ENCODE measurements at regions not wholly inside any gene's neighbourhood (a gene's known extent, or its start where the extent isn't known, plus 50 kb on each side); places are given as distances from the start of the nearest gene placed in this dataset.
A peak's percentile ranks its signal among the peaks of the same experiment; 100 is the strongest.

- no peak overlapping the region for H3K27ac ChIP-seq
- no peak for DNase-seq (ENCODE audit: low read depth, low spot score)
These were observed 127.2 kb upstream of the SLIT2 start for GRCh38 chr4:20124317-20125026.

- no peak for DNase-seq (ENCODE audit: low read depth, low spot score)
- no peak overlapping the region for H3K27ac ChIP-seq
These were observed 129.3 kb upstream of the SLIT2 start for GRCh38 chr4:20122198-20122988.

GRCh38 chr4:20119141-20119540 lies 132.6 kb upstream of the SLIT2 start:
- no peak for DNase-seq (ENCODE audit: low read depth, low spot score)
- H3K27ac ChIP-seq: no peak overlapping the region

- DNase-seq (ENCODE audit: low read depth, low spot score): no peak
- no peak overlapping the region for H3K27ac ChIP-seq
These were observed 142.3 kb upstream of the SLIT2 start for GRCh38 chr4:20109391-20109790.

DNA sequence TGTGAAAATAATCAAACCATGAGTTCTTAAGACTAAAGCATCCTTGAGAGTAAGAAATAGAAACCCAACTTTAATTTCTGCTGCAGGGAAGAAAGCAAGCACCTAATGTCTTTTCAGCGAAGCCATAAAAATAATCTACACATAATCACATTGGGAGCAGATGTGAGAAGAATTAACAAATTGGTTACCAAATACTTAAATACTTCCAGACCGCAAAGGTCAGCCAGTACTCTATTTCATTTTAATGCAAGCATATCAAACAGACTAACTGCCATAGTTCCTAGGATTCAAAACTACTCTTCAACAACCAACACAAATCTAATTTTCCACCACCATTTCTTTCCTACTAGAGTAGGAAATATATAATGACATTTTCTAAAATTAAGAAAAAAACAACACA lies 144.8 kb upstream of the SLIT2 start:
- H3K27ac ChIP-seq: no peak overlapping the region
- DNase-seq (ENCODE audit: low read depth, low spot score): no peak

DNA sequence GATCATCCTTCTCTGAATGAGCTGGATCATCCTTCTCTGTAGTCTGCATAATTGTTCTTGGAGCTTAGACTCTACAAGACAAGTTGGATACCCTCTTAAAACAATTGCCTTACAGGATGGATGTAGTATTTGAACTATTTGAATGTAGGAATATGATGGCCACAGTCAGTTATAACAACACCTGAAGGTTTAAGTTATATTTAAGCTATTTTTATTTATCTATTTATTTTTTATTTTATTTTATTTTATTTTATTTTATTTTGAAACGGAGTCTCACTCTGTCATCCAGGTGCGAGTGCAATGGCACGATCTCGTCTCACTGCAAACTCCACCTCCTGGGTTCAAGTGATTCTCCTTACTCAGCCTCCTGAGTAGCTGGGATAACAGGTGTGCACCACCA lies 149.9 kb upstream of the SLIT2 start:
- H3K27ac ChIP-seq: no peak overlapping the region
- no peak for DNase-seq (ENCODE audit: low read depth, low spot score)

- no peak overlapping the region for H3K27ac ChIP-seq
- DNase-seq (ENCODE audit: low read depth, low spot score): no peak
These were observed 154.8 kb upstream of the SLIT2 start for GRCh38 chr4:20096911-20097310.

DNA sequence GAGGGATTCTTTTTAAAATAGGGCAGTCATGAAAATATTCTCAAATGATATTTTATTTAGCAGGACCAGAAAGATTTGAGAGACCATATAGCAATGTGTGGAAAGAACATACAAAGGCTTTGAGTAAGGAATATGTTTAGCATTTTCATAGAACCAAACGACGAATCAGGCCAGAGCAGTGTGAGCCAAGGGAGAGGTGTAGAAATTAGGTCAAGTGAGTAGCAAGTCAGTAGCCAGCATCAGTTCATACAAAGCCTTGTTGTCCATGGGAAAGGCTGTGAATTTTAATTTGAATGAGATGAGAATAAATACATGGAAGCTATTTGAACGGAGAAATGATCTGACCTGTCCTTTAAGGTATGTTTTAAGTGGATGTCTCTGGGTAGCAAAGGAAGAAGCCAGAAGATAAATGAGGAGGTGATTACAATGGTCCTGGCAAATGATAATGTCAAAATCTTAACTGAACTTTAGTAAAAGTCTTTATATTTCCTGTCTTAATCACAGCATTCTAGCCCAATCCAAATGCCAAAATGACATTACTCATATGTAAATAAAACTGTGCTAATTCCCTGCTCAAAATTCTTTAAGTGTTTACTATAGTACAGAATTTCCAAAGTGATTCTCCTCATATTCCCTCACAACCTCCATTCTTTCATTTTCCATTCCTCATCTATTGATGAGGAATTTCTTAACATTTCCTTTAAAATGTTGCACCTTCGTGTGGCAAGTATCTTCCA lies 155.7 kb upstream of the SLIT2 start:
- no peak overlapping the region for H3K27ac ChIP-seq
- no peak for DNase-seq (ENCODE audit: low read depth, low spot score)

GRCh38 chr4:20091781-20092180 lies 159.9 kb upstream of the SLIT2 start:
- H3K27ac ChIP-seq: no peak overlapping the region
- DNase-seq (ENCODE audit: low read depth, low spot score): no peak

DNA sequence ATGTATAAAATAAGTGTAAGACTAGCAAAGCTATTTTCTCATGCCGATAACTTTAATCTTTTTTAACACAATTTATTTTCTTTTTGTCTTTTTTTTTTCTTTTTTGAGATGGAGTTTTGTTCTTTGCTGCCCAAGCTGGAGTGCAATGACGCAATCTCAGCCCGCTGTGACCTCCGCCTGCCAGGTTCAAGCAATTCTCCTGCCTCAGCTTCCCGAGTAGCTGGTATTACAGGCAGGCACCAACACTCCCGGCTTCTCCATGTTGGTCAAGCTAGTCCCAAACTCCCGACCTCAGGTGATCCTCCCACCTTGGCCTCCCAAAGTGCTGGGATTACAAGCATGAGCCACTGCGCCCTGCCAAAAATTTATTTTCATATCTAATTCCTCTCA lies 164.2 kb upstream of the SLIT2 start:
- H3K27ac ChIP-seq: peak overlapping the region; percentile 37
- DNase-seq (ENCODE audit: low read depth, low spot score): no peak

- peak overlapping the region; percentile 37 for H3K27ac ChIP-seq
- DNase-seq (ENCODE audit: low read depth, low spot score): no peak
These were observed 164.7 kb upstream of the SLIT2 start for GRCh38 chr4:20086799-20087521.

DNA sequence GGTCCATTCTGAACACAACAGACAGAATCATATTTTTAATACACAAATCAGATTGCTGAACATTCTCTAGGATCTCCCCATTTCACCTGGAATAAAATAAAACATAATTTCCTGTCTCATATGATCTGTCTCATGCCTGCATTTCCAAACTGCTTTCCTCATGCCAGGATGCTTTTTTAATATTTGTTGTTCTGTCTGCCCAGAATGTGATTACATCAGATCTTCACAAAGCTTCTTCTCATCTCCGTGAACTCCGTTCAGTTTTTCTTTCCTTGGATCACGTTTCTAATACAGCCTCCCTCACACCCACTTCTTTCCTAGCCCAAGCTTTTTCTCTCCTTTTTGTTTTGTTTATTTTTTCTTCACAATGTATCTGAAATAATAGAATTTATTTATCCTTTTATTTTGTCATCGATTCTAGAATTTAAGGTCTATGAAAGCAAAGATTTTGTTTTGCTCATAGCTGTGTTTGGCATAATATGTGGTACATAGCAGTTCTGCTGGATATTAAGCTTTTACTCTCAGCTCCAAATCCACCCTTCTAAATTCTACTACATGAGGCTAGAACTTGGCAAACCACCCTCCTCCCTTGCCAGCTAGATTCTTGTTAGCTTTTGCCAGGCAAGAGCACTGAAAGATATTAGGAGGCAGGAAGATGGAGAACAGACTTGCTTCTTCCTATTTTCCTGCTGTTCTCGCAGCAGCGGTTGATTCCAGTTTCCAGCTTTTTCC lies 165.5 kb upstream of the SLIT2 start:
- DNase-seq (ENCODE audit: low read depth, low spot score): no peak

DNA sequence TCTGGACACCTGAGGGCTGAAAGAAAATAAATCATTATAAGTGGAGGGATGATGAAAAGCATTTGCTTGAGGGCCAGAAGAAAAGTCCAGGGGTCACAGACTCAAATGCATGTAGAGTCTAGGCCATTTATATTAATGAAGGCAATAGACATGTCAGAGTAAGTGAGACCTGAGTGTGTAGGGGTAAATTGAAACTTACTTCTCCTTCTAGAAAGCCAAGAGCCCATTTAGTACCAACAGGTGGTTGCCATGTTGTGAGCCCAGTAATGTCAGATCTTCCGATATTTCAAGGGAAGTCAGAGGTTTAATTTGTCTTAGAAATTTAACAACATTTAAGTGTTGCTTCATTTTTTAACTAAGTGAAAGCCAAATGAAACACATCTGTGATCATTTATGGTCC lies 166.1 kb upstream of the SLIT2 start:
- no peak overlapping the region for H3K27ac ChIP-seq
- DNase-seq (ENCODE audit: low read depth, low spot score): no peak

More for the DNA sequence above, 165.5 kb upstream of the SLIT2 start:
- H3K27ac ChIP-seq: peak overlapping the region; percentile 37

GRCh38 chr4:20085156-20085555 lies 166.5 kb upstream of the SLIT2 start:
- DNase-seq (ENCODE audit: low read depth, low spot score): no peak
- H3K27ac ChIP-seq: no peak overlapping the region

- no peak for DNase-seq (ENCODE audit: low read depth, low spot score)
These were observed 167.2 kb upstream of the SLIT2 start for GRCh38 chr4:20084488-20084887.

GRCh38 chr4:20078644-20079043 lies 173.1 kb upstream of the SLIT2 start:
- DNase-seq (ENCODE audit: low read depth, low spot score): no peak
- no peak overlapping the region for H3K27ac ChIP-seq

More at GRCh38 chr4:20084488-20084887, 167.2 kb upstream of the SLIT2 start:
- no peak overlapping the region for H3K27ac ChIP-seq

GRCh38 chr4:20075248-20075871 lies 176.3 kb upstream of the SLIT2 start:
- no peak for DNase-seq (ENCODE audit: low read depth, low spot score)
- no peak overlapping the region for H3K27ac ChIP-seq

- DNase-seq (ENCODE audit: low read depth, low spot score): no peak
- no peak overlapping the region for H3K27ac ChIP-seq
These were observed 177.3 kb upstream of the SLIT2 start for GRCh38 chr4:20074450-20074849.

GRCh38 chr4:20065952-20066351 lies 185.8 kb upstream of the SLIT2 start:
- H3K27ac ChIP-seq: no peak overlapping the region
- DNase-seq (ENCODE audit: low read depth, low spot score): no peak

Measured in epithelial cell of prostate (primary cell).